Natural killer cell treated with Interleukin-12 subunit alpha and Interleukin-12 subunit beta and Interleukin-15 and Interleukin-18, amount 100 ng/mL, for 72 hours (primary cell): ENCODE measurements at regions not wholly inside any gene's neighbourhood (a gene's known extent, or its start where the extent isn't known, plus 50 kb on each side); places are given as distances from the start of the nearest gene placed in this dataset.
"Not testable (repeated sequence)": the region's sequence is repeated elsewhere in the genome, so short reads cannot be mapped to it uniquely, and the experiment has no call there.

Source experiments
- ATAC-seq, 2 donors: fragments of 150-1000 bp; cut with Tn5 transposase in 1 of 2; sonication (Bioruptor Pico), chemical (Tn5 transposase) in 1 of 2; 2 replicates each; pipeline ENCODE4 v1.10.0; 2021
- DNase-seq: peaks from one replicate; pipeline ENCODE4 v3.0.0; 2022; ENCODE audit warnings: low spot score
- H3K27ac Mint-ChIP-seq, 2 donors: 1 replicate in 1 of 2; 2 replicates in 1 of 2; pipeline ENCODE4 v1.8.0; 2022; ENCODE audit warnings: mixed read lengths in 2 of 2, mild to moderate bottlenecking in 1 of 2, moderate library complexity in 1 of 2
- H3K27me3 Mint-ChIP-seq, 2 donors: 1 replicate in 1 of 2; 2 replicates in 1 of 2; pipeline ENCODE4 v1.8.0; 2022; ENCODE audit warnings: mixed read lengths in 2 of 2
- H3K36me3 Mint-ChIP-seq: one replicate; pipeline ENCODE4 v1.8.0; 2022; ENCODE audit warnings: mixed read lengths
- H3K4me1 Mint-ChIP-seq, 2 donors: 1 replicate in 1 of 2; 2 replicates in 1 of 2; pipeline ENCODE4 v1.8.0; 2022; ENCODE audit warnings: low read depth in 2 of 2, mixed read lengths in 2 of 2, mild to moderate bottlenecking in 1 of 2
- H3K4me3 Mint-ChIP-seq: one replicate; pipeline ENCODE4 v1.8.0; 2022; ENCODE audit warnings: mixed read lengths
- H3K9me3 Mint-ChIP-seq: 2 replicates; pipeline ENCODE4 v1.8.0; 2022; ENCODE audit warnings: mixed read lengths

- DNase-seq (no peak), ATAC-seq (no peak)
- Mint-ChIP-seq H3K36me3 (peaks cover 2% of the 10 kb centered on the region), H3K27ac (no peak overlapping the region), H3K27me3 (peaks cover 26 to 30% of the 10 kb centered on the region in 2 donors), H3K4me1 (no peaks in the 10 kb centered on the region), H3K9me3 (no peaks in the 10 kb centered on the region), H3K4me3 (no peak overlapping the region)
Observed at GRCh38 chr11:13150487-13150886, 127.1 kb upstream of the BMAL1 start.

- no peak overlapping the region for H3K4me3 Mint-ChIP-seq
Observed at GRCh38 chr11:13152264-13152663, 125.3 kb upstream of the BMAL1 start.

GRCh38 chr11:13152736-13153541 lies 124.7 kb upstream of the BMAL1 start:
- Mint-ChIP-seq H3K27me3 (peaks cover 33 to 41% of the 10 kb centered on the region in 2 donors), H3K36me3 (peaks cover 10% of the 10 kb centered on the region), H3K9me3 (no peaks in the 10 kb centered on the region), H3K4me3 (no peak overlapping the region), H3K27ac (no peak overlapping the region), H3K4me1 (no peaks in the 10 kb centered on the region)
- DNase-seq: no peak
- no peak for ATAC-seq

More at GRCh38 chr11:13152264-13152663, 125.3 kb upstream of the BMAL1 start:
- H3K36me3 Mint-ChIP-seq: peaks cover 10% of the 10 kb centered on the region
- no peak for ATAC-seq
- no peak for DNase-seq
- no peak overlapping the region for H3K27ac Mint-ChIP-seq
- H3K4me1 Mint-ChIP-seq: no peaks in the 10 kb centered on the region
- peaks cover 29 to 41% of the 10 kb centered on the region in 2 donors for H3K27me3 Mint-ChIP-seq
- no peaks in the 10 kb centered on the region for H3K9me3 Mint-ChIP-seq

- H3K4me3 Mint-ChIP-seq, DNase-seq, H3K4me1 Mint-ChIP-seq, ATAC-seq, H3K27ac Mint-ChIP-seq, H3K9me3 Mint-ChIP-seq: not testable (repeated sequence)
- Mint-ChIP-seq H3K36me3 (peaks cover 10% of the 10 kb centered on the region), H3K27me3 (peaks cover 30 to 33% of the 10 kb centered on the region in 2 donors)
Observed at GRCh38 chr11:13154374-13154773, 123.2 kb upstream of the BMAL1 start.

GRCh38 chr11:13160346-13160745 lies 117.2 kb upstream of the BMAL1 start:
- H3K9me3 Mint-ChIP-seq: no peaks in the 10 kb centered on the region
- H3K4me3 Mint-ChIP-seq: no peak overlapping the region
- no peak for ATAC-seq
- H3K36me3 Mint-ChIP-seq: peaks cover 10% of the 10 kb centered on the region
- H3K27me3 Mint-ChIP-seq: peaks cover 20 to 24% of the 10 kb centered on the region in 2 donors
- H3K27ac Mint-ChIP-seq: no peak overlapping the region
- DNase-seq: no peak
- H3K4me1 Mint-ChIP-seq: no peaks in the 10 kb centered on the region

- DNase-seq: no peak
- Mint-ChIP-seq H3K36me3 (peaks cover 5% of the 10 kb centered on the region), H3K27ac (no peak overlapping the region), H3K4me1 (no peaks in the 10 kb centered on the region), H3K9me3 (no peaks in the 10 kb centered on the region), H3K27me3 (peaks cover 18 to 22% of the 10 kb centered on the region in 2 donors), H3K4me3 (no peak overlapping the region)
- no peak for ATAC-seq
Observed at GRCh38 chr11:13160806-13161205, 116.8 kb upstream of the BMAL1 start.

- Mint-ChIP-seq H3K27me3 (peaks cover 14 to 22% of the 10 kb centered on the region in 2 donors), H3K27ac (no peak overlapping the region), H3K4me3 (no peak overlapping the region), H3K36me3 (no peaks in the 10 kb centered on the region), H3K9me3 (no peaks in the 10 kb centered on the region), H3K4me1 (no peaks in the 10 kb centered on the region)
- DNase-seq (no peak), ATAC-seq (no peak)
Observed at GRCh38 chr11:13163158-13163557, 114.4 kb upstream of the BMAL1 start.

GRCh38 chr11:13166036-13166435 lies 111.6 kb upstream of the BMAL1 start:
- Mint-ChIP-seq H3K9me3 (no peaks in the 10 kb centered on the region), H3K27me3 (peaks cover 18 to 20% of the 10 kb centered on the region in 2 donors)
- DNase-seq: no peak

GRCh38 chr11:13168271-13168670 lies 109.3 kb upstream of the BMAL1 start:
- no peak overlapping the region for H3K27ac Mint-ChIP-seq
- no peak overlapping the region for H3K4me3 Mint-ChIP-seq
- H3K4me1 Mint-ChIP-seq: no peaks in the 10 kb centered on the region
- no peaks in the 10 kb centered on the region for H3K9me3 Mint-ChIP-seq
- no peaks in the 10 kb centered on the region for H3K36me3 Mint-ChIP-seq
- DNase-seq: no peak
- ATAC-seq: no peak
- H3K27me3 Mint-ChIP-seq: peaks cover 13 to 14% of the 10 kb centered on the region in 2 donors

More at GRCh38 chr11:13166036-13166435, 111.6 kb upstream of the BMAL1 start:
- Mint-ChIP-seq H3K4me1 (no peaks in the 10 kb centered on the region), H3K4me3 (no peak overlapping the region), H3K36me3 (no peaks in the 10 kb centered on the region), H3K27ac (no peak overlapping the region)
- ATAC-seq: no peak

GRCh38 chr11:13169709-13170108 lies 107.9 kb upstream of the BMAL1 start:
- Mint-ChIP-seq H3K36me3 (no peaks in the 10 kb centered on the region), H3K27me3 (peaks cover 15 to 21% of the 10 kb centered on the region in 2 donors), H3K27ac (no peak overlapping the region), H3K4me3 (no peak overlapping the region), H3K4me1 (no peaks in the 10 kb centered on the region), H3K9me3 (no peaks in the 10 kb centered on the region)
- ATAC-seq (no peak), DNase-seq (no peak)

- no peak for DNase-seq
- Mint-ChIP-seq H3K27ac (no peak overlapping the region), H3K9me3 (no peaks in the 10 kb centered on the region), H3K27me3 (peaks cover 9 to 29% of the 10 kb centered on the region in 2 donors), H3K36me3 (no peaks in the 10 kb centered on the region), H3K4me1 (no peaks in the 10 kb centered on the region), H3K4me3 (no peak overlapping the region)
- no peak for ATAC-seq
Observed at GRCh38 chr11:13174090-13174489, 103.5 kb upstream of the BMAL1 start.

- DNase-seq: no peak
- Mint-ChIP-seq H3K27ac (no peak overlapping the region), H3K9me3 (peaks cover 5% of the 10 kb centered on the region), H3K4me1 (peaks cover 5 to 8% of the 10 kb centered on the region in 2 donors), H3K4me3 (no peak overlapping the region), H3K27me3 (peaks cover 17 to 27% of the 10 kb centered on the region in 2 donors), H3K36me3 (peaks cover 9% of the 10 kb centered on the region)
- peak; percentile 40 to 51 for ATAC-seq
Observed at GRCh38 chr11:13183094-13183825, 94.3 kb upstream of the BMAL1 start.

- DNase-seq (no peak), ATAC-seq (peak in 1 of 2 donors; percentile 20)
- H3K27ac Mint-ChIP-seq: no peak overlapping the region
- peaks cover 5 to 8% of the 10 kb centered on the region in 2 donors for H3K4me1 Mint-ChIP-seq
- peaks cover 15% of the 10 kb centered on the region for H3K36me3 Mint-ChIP-seq
- H3K27me3 Mint-ChIP-seq: peaks cover 21 to 32% of the 10 kb centered on the region in 2 donors
- H3K9me3 Mint-ChIP-seq: peaks cover 9% of the 10 kb centered on the region
- H3K4me3 Mint-ChIP-seq: no peak overlapping the region
Observed at GRCh38 chr11:13183826-13184196, 93.8 kb upstream of the BMAL1 start.

- Mint-ChIP-seq H3K27ac (no peak overlapping the region), H3K27me3 (peaks cover 21 to 34% of the 10 kb centered on the region in 2 donors), H3K4me1 (peaks cover 5 to 8% of the 10 kb centered on the region in 2 donors), H3K36me3 (peaks cover 17% of the 10 kb centered on the region), H3K9me3 (peaks cover 9% of the 10 kb centered on the region), H3K4me3 (no peak overlapping the region)
- DNase-seq (no peak), ATAC-seq (no peak)
Observed at GRCh38 chr11:13184295-13184794, 93.2 kb upstream of the BMAL1 start.
